ENCODE measurements at regions not wholly inside any gene's neighbourhood (a gene's known extent, or its start where the extent isn't known, plus 50 kb on each side); places are given as distances from the start of the nearest gene placed in this dataset.

DNA sequence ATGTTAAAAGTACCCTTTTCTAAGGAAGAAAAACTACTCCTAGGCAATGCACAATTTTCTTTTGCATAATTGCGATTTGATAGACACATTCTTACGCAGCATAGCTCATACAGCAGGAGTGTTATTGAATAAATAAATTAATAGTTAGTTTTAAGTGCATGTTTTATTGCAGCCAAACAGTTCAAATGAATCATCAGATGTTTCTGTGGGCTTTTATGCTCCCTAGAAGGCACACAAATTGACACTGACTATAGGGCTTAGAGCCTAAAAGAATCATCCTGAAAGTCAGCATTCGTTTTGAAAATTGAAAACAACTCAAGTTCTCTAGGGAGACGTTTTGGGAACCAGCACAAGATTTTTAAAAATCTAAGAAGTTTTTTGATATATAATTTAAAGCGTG is 411.9 kb downstream of the HLX start:
- TF ChIP-seq, protein P1, sequence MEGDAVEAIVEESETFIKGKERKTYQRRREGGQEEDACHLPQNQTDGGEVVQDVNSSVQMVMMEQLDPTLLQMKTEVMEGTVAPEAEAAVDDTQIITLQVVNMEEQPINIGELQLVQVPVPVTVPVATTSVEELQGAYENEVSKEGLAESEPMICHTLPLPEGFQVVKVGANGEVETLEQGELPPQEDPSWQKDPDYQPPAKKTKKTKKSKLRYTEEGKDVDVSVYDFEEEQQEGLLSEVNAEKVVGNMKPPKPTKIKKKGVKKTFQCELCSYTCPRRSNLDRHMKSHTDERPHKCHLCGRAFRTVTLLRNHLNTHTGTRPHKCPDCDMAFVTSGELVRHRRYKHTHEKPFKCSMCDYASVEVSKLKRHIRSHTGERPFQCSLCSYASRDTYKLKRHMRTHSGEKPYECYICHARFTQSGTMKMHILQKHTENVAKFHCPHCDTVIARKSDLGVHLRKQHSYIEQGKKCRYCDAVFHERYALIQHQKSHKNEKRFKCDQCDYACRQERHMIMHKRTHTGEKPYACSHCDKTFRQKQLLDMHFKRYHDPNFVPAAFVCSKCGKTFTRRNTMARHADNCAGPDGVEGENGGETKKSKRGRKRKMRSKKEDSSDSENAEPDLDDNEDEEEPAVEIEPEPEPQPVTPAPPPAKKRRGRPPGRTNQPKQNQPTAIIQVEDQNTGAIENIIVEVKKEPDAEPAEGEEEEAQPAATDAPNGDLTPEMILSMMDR (optimal IDR thresholded peaks at IDR 0.05 in 1 of 3, IDR thresholded peaks at IDR 0.05 in 1 of 3, conservative IDR thresholded peaks at IDR 0.05 in 1 of 3; ENCODE audit: extremely low read depth in 1 of 3, insufficient read depth in 2 of 3, low read length in 3 of 3) = no peak
- no peak for TF ChIP-seq EZH2 (IDR thresholded peaks at IDR 0.05; ENCODE audit: low read length)
